KBM-7 (cell line): ENCODE measurements at regions not wholly inside any gene's neighbourhood (a gene's known extent, or its start where the extent isn't known, plus 50 kb on each side); places are given as distances from the start of the nearest gene placed in this dataset.
"Not testable (repeated sequence)": the region's sequence is repeated elsewhere in the genome, so short reads cannot be mapped to it uniquely, and the experiment has no call there.

Experiments used
- DNase-seq: peaks from one replicate; pipeline ENCODE4 v3.0.0-alpha.2; 2015
- in situ Hi-C: fragments of 300-500 bp; cut with MboI; formaldehyde crosslinking; loops from 2 replicates; pipeline ENCODE4 v1.14.3; 2020; ENCODE audit warnings: low sequenced_read_pairs, low pct_unique_long_range_greater_than_20kb, mixed read lengths

GRCh38 chr13:80533175-80533574 is 192.2 kb upstream of the SPRY2 start:
- no peak for DNase-seq
- in situ Hi-C loops, result no loop called here

GRCh38 chr13:80530902-80531301 is 190.0 kb upstream of the SPRY2 start:
- DNase-seq, result no peak
- in situ Hi-C loops, result no loop called here

- DNase-seq, result no peak
- in situ Hi-C loops, result no loop called here
These were observed 189.3 kb upstream of the SPRY2 start for GRCh38 chr13:80530191-80530590.

GRCh38 chr13:80529734-80530133 is 188.8 kb upstream of the SPRY2 start:
- in situ Hi-C loops, result no loop called here
- no peak for DNase-seq

- no peak for DNase-seq
- in situ Hi-C loops, result no loop called here
These were observed 187.8 kb upstream of the SPRY2 start for GRCh38 chr13:80528733-80529132.

GRCh38 chr13:80527400-80527799 is 186.5 kb upstream of the SPRY2 start:
- in situ Hi-C loops, result no loop called here
- no peak for DNase-seq

GRCh38 chr13:80524447-80525215 is 183.7 kb upstream of the SPRY2 start:
- no peak for DNase-seq
- in situ Hi-C loops, result no loop called here

- DNase-seq, result no peak
- in situ Hi-C loops, result no loop called here
These were observed 182.2 kb upstream of the SPRY2 start for GRCh38 chr13:80523134-80523533.

- in situ Hi-C loops, DNase-seq: not testable (repeated sequence)
These were observed 181.5 kb upstream of the SPRY2 start for GRCh38 chr13:80522463-80522862.

GRCh38 chr13:80516818-80517348 is 176.0 kb upstream of the SPRY2 start:
- DNase-seq, result no peak
- in situ Hi-C loops, result no loop called here

GRCh38 chr13:80515296-80515695 is 174.4 kb upstream of the SPRY2 start:
- DNase-seq, result no peak
- in situ Hi-C loops, result no loop called here

GRCh38 chr13:80513196-80513595 is 172.3 kb upstream of the SPRY2 start:
- DNase-seq, result no peak
- in situ Hi-C loops, result no loop called here

- no peak for DNase-seq
- in situ Hi-C loops, result no loop called here
These were observed 169.8 kb upstream of the SPRY2 start for GRCh38 chr13:80510686-80511085.

GRCh38 chr13:80509264-80509663 is 168.3 kb upstream of the SPRY2 start:
- DNase-seq, result no peak
- in situ Hi-C loops, result no loop called here

- in situ Hi-C loops, result no loop called here
- DNase-seq, result no peak
These were observed 167.1 kb upstream of the SPRY2 start for GRCh38 chr13:80508031-80508430.

- in situ Hi-C loops, result no loop called here
- DNase-seq, result no peak
These were observed 163.5 kb upstream of the SPRY2 start for GRCh38 chr13:80504453-80504852.

GRCh38 chr13:80502359-80502758 is 161.4 kb upstream of the SPRY2 start:
- in situ Hi-C loops, result no loop called here
- no peak for DNase-seq

- in situ Hi-C loops, result no loop called here
- DNase-seq, result no peak
These were observed 160.6 kb upstream of the SPRY2 start for GRCh38 chr13:80501556-80501955.

- DNase-seq, result no peak
- in situ Hi-C loops, result no loop called here
These were observed 158.8 kb upstream of the SPRY2 start for GRCh38 chr13:80499536-80500290.

GRCh38 chr13:80498433-80498832 is 157.5 kb upstream of the SPRY2 start:
- in situ Hi-C loops, result no loop called here

More at GRCh38 chr13:80498433-80498832, 157.5 kb upstream of the SPRY2 start:
- DNase-seq, result no peak
